Suprapubic skin (tissue), 4 donors: ENCODE measurements at regions not wholly inside any gene's neighbourhood (a gene's known extent, or its start where the extent isn't known, plus 50 kb on each side); places are given as distances from the start of the nearest gene placed in this dataset.

Source experiments
- EP300 ChIP-seq: sonication (generic); formaldehyde crosslinking; IDR thresholded peaks from one replicate; pipeline ENCODE4 v1.6.1; 2017; ENCODE audit warnings: antibody characterized with exemption
- POLR2A ChIP-seq, 2 donors: fragments of 450-650 bp; IDR thresholded peaks; one replicate each; pipeline ENCODE4 v1.6.1; 2017; ENCODE audit warnings: antibody characterized with exemption in 2 of 2, mild to moderate bottlenecking in 2 of 2, moderate library complexity in 2 of 2
- POLR2AphosphoS5 ChIP-seq, 3 donors: sonication (generic); formaldehyde crosslinking; IDR thresholded peaks; one replicate each; pipeline ENCODE4 v1.6.1; 2017; ENCODE audit warnings: antibody characterized with exemption in 3 of 3
- TF ChIP-seq, protein P1 (sequence below), 2 donors: fragments of 200-600 bp in 1 of 2; fragments of 450-650 bp in 1 of 2; sonication (generic) in 1 of 2; IDR thresholded peaks; one replicate each; pipeline ENCODE4 v1.5.1; 2016 to 2019; ENCODE audit warnings: antibody characterized with exemption in 2 of 2, mild to moderate bottlenecking in 1 of 2, moderate library complexity in 1 of 2

DNA sequence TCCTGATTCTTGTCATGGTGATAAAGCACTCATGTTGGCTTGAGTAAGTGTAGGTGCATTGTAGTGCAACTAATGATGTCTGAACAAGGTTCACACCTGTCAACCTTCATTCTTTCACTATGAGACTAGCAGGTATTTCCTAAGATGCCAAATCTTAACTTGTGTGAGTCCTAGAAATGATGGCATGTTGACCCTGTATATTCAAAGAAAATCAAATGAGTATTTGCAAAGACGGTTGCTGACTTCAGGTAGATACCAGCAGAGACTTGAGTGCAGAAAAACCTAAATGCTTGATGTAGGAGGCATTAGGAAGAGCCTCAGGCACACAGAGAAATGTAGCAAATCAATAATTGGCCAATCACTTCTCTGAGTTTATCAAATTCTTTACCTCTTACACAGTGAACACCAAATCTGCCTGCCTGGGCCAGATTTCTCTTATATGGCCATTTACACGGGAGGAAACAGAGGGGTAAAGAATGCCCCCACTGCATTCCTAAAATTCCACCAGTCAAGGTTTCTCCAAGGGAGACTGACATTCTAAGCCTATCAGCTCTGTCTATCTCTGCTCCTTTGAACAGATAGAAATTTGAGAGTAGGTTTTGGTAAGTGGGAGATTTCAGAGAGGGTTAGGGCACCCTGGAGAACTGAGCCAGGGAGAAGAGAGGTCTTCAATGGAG lies 488.6 kb upstream of the WWC1 start:
- TF ChIP-seq, protein P1, sequence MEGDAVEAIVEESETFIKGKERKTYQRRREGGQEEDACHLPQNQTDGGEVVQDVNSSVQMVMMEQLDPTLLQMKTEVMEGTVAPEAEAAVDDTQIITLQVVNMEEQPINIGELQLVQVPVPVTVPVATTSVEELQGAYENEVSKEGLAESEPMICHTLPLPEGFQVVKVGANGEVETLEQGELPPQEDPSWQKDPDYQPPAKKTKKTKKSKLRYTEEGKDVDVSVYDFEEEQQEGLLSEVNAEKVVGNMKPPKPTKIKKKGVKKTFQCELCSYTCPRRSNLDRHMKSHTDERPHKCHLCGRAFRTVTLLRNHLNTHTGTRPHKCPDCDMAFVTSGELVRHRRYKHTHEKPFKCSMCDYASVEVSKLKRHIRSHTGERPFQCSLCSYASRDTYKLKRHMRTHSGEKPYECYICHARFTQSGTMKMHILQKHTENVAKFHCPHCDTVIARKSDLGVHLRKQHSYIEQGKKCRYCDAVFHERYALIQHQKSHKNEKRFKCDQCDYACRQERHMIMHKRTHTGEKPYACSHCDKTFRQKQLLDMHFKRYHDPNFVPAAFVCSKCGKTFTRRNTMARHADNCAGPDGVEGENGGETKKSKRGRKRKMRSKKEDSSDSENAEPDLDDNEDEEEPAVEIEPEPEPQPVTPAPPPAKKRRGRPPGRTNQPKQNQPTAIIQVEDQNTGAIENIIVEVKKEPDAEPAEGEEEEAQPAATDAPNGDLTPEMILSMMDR (IDR thresholded peaks at IDR 0.05): no peak
- TF ChIP-seq POLR2AphosphoS5 (IDR thresholded peaks at IDR 0.05): no peak
- TF ChIP-seq POLR2A (IDR thresholded peaks at IDR 0.05): no peak
- TF ChIP-seq EP300: no peak
